Esophagus muscularis mucosa (tissue), 3 donors: ENCODE measurements at regions not wholly inside any gene's neighbourhood (a gene's known extent, or its start where the extent isn't known, plus 50 kb on each side); places are given as distances from the start of the nearest gene placed in this dataset.

Experiments
- POLR2A ChIP-seq: fragments of 450-650 bp; IDR thresholded peaks from one replicate; pipeline ENCODE4 v1.6.1; 2017; ENCODE audit warnings: antibody characterized with exemption, moderate library complexity, mild to moderate bottlenecking, low read depth
- TF ChIP-seq, protein P1 (sequence below), 3 experiments: fragments of 200-600 bp in 2 of 3; fragments of 450-650 bp in 1 of 3; sonication (generic) in 2 of 3; IDR thresholded peaks; one replicate each; pipeline ENCODE4 v1.5.1; 2017 to 2019; ENCODE audit warnings: antibody characterized with exemption in 3 of 3, mild to moderate bottlenecking in 2 of 3, moderate library complexity in 1 of 3

DNA sequence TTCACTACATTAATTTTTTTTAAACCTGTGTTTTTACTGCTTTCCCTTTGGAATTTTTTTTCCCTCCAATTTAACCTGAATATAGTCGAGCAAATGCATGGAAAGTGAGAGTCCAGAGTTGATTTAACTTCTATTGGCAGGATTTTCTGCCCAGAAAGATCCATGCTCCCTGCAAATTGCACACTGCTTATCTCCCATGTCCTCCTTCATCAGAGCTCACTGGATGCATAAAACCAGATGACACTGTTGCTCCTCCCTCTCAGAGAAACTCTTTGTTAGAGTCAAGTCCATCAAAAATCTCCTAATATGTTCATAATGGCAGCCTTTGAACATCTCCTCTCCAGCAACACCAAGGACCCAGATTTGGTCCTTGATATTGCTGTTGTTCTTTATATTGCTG is 297.0 kb upstream of the SLC24A2 start:
- TF ChIP-seq, protein P1, sequence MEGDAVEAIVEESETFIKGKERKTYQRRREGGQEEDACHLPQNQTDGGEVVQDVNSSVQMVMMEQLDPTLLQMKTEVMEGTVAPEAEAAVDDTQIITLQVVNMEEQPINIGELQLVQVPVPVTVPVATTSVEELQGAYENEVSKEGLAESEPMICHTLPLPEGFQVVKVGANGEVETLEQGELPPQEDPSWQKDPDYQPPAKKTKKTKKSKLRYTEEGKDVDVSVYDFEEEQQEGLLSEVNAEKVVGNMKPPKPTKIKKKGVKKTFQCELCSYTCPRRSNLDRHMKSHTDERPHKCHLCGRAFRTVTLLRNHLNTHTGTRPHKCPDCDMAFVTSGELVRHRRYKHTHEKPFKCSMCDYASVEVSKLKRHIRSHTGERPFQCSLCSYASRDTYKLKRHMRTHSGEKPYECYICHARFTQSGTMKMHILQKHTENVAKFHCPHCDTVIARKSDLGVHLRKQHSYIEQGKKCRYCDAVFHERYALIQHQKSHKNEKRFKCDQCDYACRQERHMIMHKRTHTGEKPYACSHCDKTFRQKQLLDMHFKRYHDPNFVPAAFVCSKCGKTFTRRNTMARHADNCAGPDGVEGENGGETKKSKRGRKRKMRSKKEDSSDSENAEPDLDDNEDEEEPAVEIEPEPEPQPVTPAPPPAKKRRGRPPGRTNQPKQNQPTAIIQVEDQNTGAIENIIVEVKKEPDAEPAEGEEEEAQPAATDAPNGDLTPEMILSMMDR (IDR thresholded peaks at IDR 0.05): no peak
- TF ChIP-seq POLR2A: no peak
